ENCODE measurements at regions not wholly inside any gene's neighbourhood (a gene's known extent, or its start where the extent isn't known, plus 50 kb on each side); places are given as distances from the start of the nearest gene placed in this dataset.

DNA sequence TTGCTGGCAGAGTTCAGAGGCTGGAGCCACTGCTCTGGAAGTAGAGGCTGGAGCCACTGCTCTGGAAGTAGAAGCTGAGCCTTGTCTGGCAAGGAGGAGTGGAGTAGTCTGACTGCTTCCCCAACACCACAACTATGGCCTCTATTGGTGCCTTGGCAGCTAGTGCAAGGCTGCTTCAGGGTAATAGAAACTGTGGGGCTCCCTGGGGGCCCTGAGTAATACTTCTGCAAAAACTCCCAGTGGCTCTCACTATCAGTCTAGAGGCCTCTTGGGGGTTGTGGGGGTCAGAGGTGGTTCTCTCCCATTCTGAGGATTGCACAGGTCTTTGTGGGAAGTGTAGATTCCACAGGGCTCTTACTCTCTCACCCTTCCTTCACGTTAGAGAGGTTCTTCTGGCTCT lies 629.0 kb upstream of the PTPRD start:
- no peak overlapping the region for H3K9ac ChIP-seq
- DNase-seq = no peak
- no peak overlapping the region for H3K27ac ChIP-seq
- H2AFZ ChIP-seq = no peak overlapping the region
- WGBS, 2 experiments (ENCODE audit: low coverage in 1 of 2, low lambda C conversion rate in 2 of 2, missing lambda C conversion rate in 2 of 2) = 0% methylated on average over 1 of the region's 1 CpG
- no peaks in the 10 kb centered on the region for H3K9me2 ChIP-seq (ENCODE audit: insufficient read depth)
- TF ChIP-seq EZH2 (IDR thresholded peaks at IDR 0.05; ENCODE audit: insufficient read depth, poor library complexity, severe bottlenecking) = no peak
- TF ChIP-seq EZH2phosphoT487 (IDR thresholded peaks at IDR 0.05; ENCODE audit: insufficient read depth, low read depth) = no peak
- H3K79me2 ChIP-seq (ENCODE audit: insufficient read depth) = no peaks in the 10 kb centered on the region
- no peaks in the 10 kb centered on the region for H3K4me1 ChIP-seq (ENCODE audit: insufficient read depth)
- H3K9me3 ChIP-seq (ENCODE audit: low read depth) = no peaks in the 10 kb centered on the region
- H4K20me1 ChIP-seq (ENCODE audit: insufficient read depth) = no peaks in the 10 kb centered on the region
- no peaks in the 10 kb centered on the region for H3K36me3 ChIP-seq (ENCODE audit: low read depth)
- no peaks in the 10 kb centered on the region for H3F3A ChIP-seq (ENCODE audit: insufficient read depth)
- H3K4me3 ChIP-seq = no peak overlapping the region
- no peak overlapping the region for H3K4me2 ChIP-seq (ENCODE audit: unreplicated experiment)
- no peaks in the 10 kb centered on the region for H3K27me3 ChIP-seq (replicated peaks; ENCODE audit: insufficient read depth)
- in situ Hi-C loops (cut with MboI) = no loop called here

DNA sequence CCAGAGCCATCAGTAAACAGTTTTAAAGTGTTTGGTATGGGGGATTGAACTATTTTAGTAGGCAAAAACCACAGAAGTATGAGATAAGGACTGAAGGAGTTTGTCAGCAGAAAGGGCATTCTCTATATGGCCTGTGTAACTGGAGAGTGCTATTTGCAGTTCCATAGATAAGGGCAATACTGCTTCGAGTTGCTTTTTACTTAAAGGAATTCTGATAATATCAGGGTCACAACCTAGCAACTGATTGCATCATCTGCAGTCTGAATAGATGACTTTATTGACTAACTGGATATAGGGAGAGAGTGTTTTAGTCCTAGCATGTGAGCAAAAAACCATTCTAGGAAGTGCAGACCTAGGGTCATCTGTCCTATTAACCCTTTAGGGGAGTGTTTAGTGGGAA lies 645.2 kb upstream of the PTPRD start:
- Histone ChIP-seq H3K4me2 (ENCODE audit: unreplicated experiment) (no peak overlapping the region), H3K27me3 (replicated peaks; ENCODE audit: insufficient read depth) (no peaks in the 10 kb centered on the region), H3K4me1 (ENCODE audit: insufficient read depth) (no peaks in the 10 kb centered on the region), H3K36me3 (ENCODE audit: low read depth) (no peaks in the 10 kb centered on the region), H3K79me2 (ENCODE audit: insufficient read depth) (no peaks in the 10 kb centered on the region), H3K9me3 (ENCODE audit: low read depth) (no peaks in the 10 kb centered on the region), H3F3A (ENCODE audit: insufficient read depth) (no peaks in the 10 kb centered on the region), H4K20me1 (ENCODE audit: insufficient read depth) (no peaks in the 10 kb centered on the region), H3K9me2 (ENCODE audit: insufficient read depth) (no peaks in the 10 kb centered on the region), H2AFZ (no peak overlapping the region), H3K9ac (no peak overlapping the region), H3K4me3 (no peak overlapping the region), H3K27ac (no peak overlapping the region)
- in situ Hi-C loops (cut with MboI) = no loop called here
- TF ChIP-seq EZH2 (IDR thresholded peaks at IDR 0.05; ENCODE audit: insufficient read depth, poor library complexity, severe bottlenecking) (no peak), EZH2phosphoT487 (IDR thresholded peaks at IDR 0.05; ENCODE audit: insufficient read depth, low read depth) (no peak)
- no peak for DNase-seq
- 0 to 5% methylated on average over 1 of the region's 1 CpG for WGBS, 2 experiments (ENCODE audit: low coverage in 1 of 2, low lambda C conversion rate in 2 of 2, missing lambda C conversion rate in 2 of 2)

DNA sequence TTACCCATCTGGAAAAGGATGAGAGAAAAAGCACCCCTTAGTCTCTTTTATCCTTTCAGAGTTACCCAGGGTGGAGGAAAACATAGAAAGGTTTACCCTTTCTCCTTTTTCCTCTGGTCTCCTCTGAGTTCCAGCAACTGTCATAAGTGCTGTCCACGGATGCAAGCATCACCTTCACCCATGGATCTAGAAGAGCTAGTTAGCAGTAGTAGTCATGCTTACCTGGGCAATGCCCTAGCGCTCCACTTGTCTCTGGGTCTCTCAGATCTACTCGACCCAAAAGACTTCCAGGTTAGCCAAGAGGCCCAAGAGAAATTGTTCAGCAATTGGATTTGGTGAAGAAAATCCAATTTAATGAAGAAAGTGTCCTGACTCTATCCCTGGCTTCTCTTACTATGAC lies 656.2 kb upstream of the PTPRD start:
- WGBS, 2 experiments (ENCODE audit: low coverage in 1 of 2, low lambda C conversion rate in 2 of 2, missing lambda C conversion rate in 2 of 2) = 14 to 23% methylated on average over 3 of the region's 3 CpGs
- no peak for DNase-seq
- Histone ChIP-seq H3K27ac (no peak overlapping the region), H3K4me2 (ENCODE audit: unreplicated experiment) (no peak overlapping the region), H3K79me2 (ENCODE audit: insufficient read depth) (no peaks in the 10 kb centered on the region), H2AFZ (no peak overlapping the region), H3K27me3 (replicated peaks; ENCODE audit: insufficient read depth) (no peaks in the 10 kb centered on the region), H3K4me3 (no peak overlapping the region), H3K4me1 (ENCODE audit: insufficient read depth) (no peaks in the 10 kb centered on the region), H3K9me3 (ENCODE audit: low read depth) (peaks cover 4% of the 10 kb centered on the region), H3K9me2 (ENCODE audit: insufficient read depth) (no peaks in the 10 kb centered on the region), H3F3A (ENCODE audit: insufficient read depth) (no peaks in the 10 kb centered on the region), H4K20me1 (ENCODE audit: insufficient read depth) (no peaks in the 10 kb centered on the region), H3K9ac (no peak overlapping the region), H3K36me3 (ENCODE audit: low read depth) (no peaks in the 10 kb centered on the region)
- no peak for TF ChIP-seq EZH2phosphoT487 (IDR thresholded peaks at IDR 0.05; ENCODE audit: insufficient read depth, low read depth)
- no peak for TF ChIP-seq EZH2 (IDR thresholded peaks at IDR 0.05; ENCODE audit: insufficient read depth, poor library complexity, severe bottlenecking)
- in situ Hi-C loops (cut with MboI) = no loop called here

DNA sequence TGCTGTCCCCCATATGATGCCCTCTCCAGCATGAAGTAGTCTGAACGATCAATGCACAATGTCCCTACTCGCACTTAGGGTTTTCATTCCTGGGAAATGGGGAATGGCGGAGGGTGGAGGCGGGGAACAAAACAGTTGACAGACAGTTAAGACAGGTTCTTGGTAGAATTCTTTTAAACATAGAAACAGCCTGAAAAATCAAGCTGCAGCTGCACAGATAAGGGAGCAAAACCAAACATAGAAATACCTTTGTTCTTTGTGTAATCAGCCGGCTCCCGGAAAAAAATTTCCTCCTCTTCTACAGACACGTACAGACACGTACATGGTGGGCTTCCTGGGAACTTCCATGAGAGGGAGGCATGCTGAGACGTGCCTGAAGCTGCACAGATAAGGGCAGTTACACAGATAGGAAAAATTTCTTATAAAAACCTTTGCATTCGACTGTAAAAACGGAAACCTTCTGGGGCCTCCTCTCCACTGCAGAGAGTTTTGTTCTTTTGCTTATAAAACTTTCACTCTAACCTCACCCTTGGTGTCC lies 662.4 kb upstream of the PTPRD start:
- TF ChIP-seq EZH2phosphoT487 (IDR thresholded peaks at IDR 0.05; ENCODE audit: insufficient read depth, low read depth) = no peak
- TF ChIP-seq EZH2 (IDR thresholded peaks at IDR 0.05; ENCODE audit: insufficient read depth, poor library complexity, severe bottlenecking) = no peak
- Histone ChIP-seq H3K4me2 (ENCODE audit: unreplicated experiment) (no peak overlapping the region), H3K4me3 (no peak overlapping the region), H3K9ac (no peak overlapping the region), H3K4me1 (ENCODE audit: insufficient read depth) (no peaks in the 10 kb centered on the region), H3K36me3 (ENCODE audit: low read depth) (no peaks in the 10 kb centered on the region), H3K9me2 (ENCODE audit: insufficient read depth) (no peaks in the 10 kb centered on the region), H3F3A (ENCODE audit: insufficient read depth) (no peaks in the 10 kb centered on the region), H3K27ac (no peak overlapping the region), H3K79me2 (ENCODE audit: insufficient read depth) (no peaks in the 10 kb centered on the region), H2AFZ (no peak overlapping the region), H4K20me1 (ENCODE audit: insufficient read depth) (no peaks in the 10 kb centered on the region), H3K27me3 (replicated peaks; ENCODE audit: insufficient read depth) (no peaks in the 10 kb centered on the region), H3K9me3 (ENCODE audit: low read depth) (peaks cover 4% of the 10 kb centered on the region)
- in situ Hi-C loops (cut with MboI) = no loop called here
- no peak for DNase-seq
- WGBS, 2 experiments (ENCODE audit: low coverage in 1 of 2, low lambda C conversion rate in 2 of 2, missing lambda C conversion rate in 2 of 2) = 26 to 27% methylated on average over 11 of the region's 11 CpGs

- Histone ChIP-seq H2AFZ (no peak overlapping the region), H3K9ac (no peak overlapping the region), H3K9me2 (ENCODE audit: insufficient read depth) (no peaks in the 10 kb centered on the region), H3K27ac (no peak overlapping the region), H3K4me1 (ENCODE audit: insufficient read depth) (no peaks in the 10 kb centered on the region), H3K4me2 (ENCODE audit: unreplicated experiment) (no peak overlapping the region), H3K4me3 (no peak overlapping the region), H3K79me2 (ENCODE audit: insufficient read depth) (no peaks in the 10 kb centered on the region), H3K9me3 (ENCODE audit: low read depth) (no peaks in the 10 kb centered on the region), H3K27me3 (replicated peaks; ENCODE audit: insufficient read depth) (no peaks in the 10 kb centered on the region), H3F3A (ENCODE audit: insufficient read depth) (no peaks in the 10 kb centered on the region), H3K36me3 (ENCODE audit: low read depth) (no peaks in the 10 kb centered on the region), H4K20me1 (ENCODE audit: insufficient read depth) (no peaks in the 10 kb centered on the region)
- TF ChIP-seq EZH2phosphoT487 (IDR thresholded peaks at IDR 0.05; ENCODE audit: insufficient read depth, low read depth) (no peak), EZH2 (IDR thresholded peaks at IDR 0.05; ENCODE audit: insufficient read depth, poor library complexity, severe bottlenecking) (no peak)
- WGBS, 2 experiments (ENCODE audit: low coverage in 1 of 2, low lambda C conversion rate in 2 of 2, missing lambda C conversion rate in 2 of 2) = 6 to 7% methylated on average over 2 of the region's 2 CpGs
- in situ Hi-C loops (cut with MboI) = no loop called here
- DNase-seq = no peak
These were observed 700.2 kb upstream of the PTPRD start for GRCh38 chr9:11312966-11313365.

Data from GM23248 (cell line).